ENCODE measurements at regions not wholly inside any gene's neighbourhood (a gene's known extent, or its start where the extent isn't known, plus 50 kb on each side); places are given as distances from the start of the nearest gene placed in this dataset.

- TF ChIP-seq, protein P1, sequence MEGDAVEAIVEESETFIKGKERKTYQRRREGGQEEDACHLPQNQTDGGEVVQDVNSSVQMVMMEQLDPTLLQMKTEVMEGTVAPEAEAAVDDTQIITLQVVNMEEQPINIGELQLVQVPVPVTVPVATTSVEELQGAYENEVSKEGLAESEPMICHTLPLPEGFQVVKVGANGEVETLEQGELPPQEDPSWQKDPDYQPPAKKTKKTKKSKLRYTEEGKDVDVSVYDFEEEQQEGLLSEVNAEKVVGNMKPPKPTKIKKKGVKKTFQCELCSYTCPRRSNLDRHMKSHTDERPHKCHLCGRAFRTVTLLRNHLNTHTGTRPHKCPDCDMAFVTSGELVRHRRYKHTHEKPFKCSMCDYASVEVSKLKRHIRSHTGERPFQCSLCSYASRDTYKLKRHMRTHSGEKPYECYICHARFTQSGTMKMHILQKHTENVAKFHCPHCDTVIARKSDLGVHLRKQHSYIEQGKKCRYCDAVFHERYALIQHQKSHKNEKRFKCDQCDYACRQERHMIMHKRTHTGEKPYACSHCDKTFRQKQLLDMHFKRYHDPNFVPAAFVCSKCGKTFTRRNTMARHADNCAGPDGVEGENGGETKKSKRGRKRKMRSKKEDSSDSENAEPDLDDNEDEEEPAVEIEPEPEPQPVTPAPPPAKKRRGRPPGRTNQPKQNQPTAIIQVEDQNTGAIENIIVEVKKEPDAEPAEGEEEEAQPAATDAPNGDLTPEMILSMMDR (IDR thresholded peaks at IDR 0.05; ENCODE audit: low read depth, low read length, poor library complexity, severe bottlenecking): no peak
- TF ChIP-seq EZH2phosphoT487 (IDR thresholded peaks at IDR 0.05; ENCODE audit: borderline replicate concordance, low read length): no peak
Measured at GRCh38 chr22:48318173-48318572, 1509.5 kb downstream of the BRD1 start.
